HEK293T (cell line): ENCODE measurements at regions not wholly inside any gene's neighbourhood (a gene's known extent, or its start where the extent isn't known, plus 50 kb on each side); places are given as distances from the start of the nearest gene placed in this dataset.

Experiments
- ARNT ChIP-seq: fragments of 450-650 bp; IDR thresholded peaks from 2 replicates; pipeline ENCODE4 v1.6.1; 2017; ENCODE audit warnings: mild to moderate bottlenecking
- HDGF ChIP-seq: fragments of 450-650 bp; IDR thresholded peaks from 2 replicates; pipeline ENCODE4 v1.6.1; 2017; ENCODE audit warnings: antibody characterized with exemption, borderline replicate concordance
- L3MBTL2 ChIP-seq: fragments of 450-650 bp; conservative IDR thresholded peaks from 2 replicates; pipeline ENCODE4 v1.6.1; 2016; ENCODE audit warnings: mild to moderate bottlenecking
- SUZ12 ChIP-seq: fragments of 450-650 bp; IDR thresholded peaks from 2 replicates; pipeline ENCODE4 v1.6.1; 2016; ENCODE audit warnings: mild to moderate bottlenecking
- TF ChIP-seq, protein P1 (sequence below): fragments of 450-650 bp; IDR thresholded peaks from 2 replicates; pipeline ENCODE4 v1.6.1; 2016

DNA sequence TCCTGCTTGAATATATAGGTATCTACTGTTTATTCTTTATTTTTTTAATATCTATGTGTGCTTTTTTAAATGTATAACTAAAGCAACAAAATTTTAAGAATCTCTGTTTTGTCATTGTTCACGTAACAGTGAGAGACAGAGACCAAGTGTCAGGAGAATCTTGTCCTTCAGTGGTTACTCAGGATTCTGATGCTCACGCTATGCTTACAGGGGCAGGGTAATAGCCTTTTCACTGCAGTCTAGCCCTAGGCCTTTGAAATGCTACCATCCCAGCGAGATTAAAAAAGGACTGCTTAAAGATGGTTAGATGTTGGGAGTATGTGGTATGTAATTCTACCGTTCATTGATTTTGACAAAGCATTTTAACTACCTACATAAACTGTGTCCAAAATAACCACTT lies 71.6 kb upstream of the EGFR start:
- TF ChIP-seq SUZ12 = no peak
- TF ChIP-seq HDGF = no peak
- TF ChIP-seq, protein P1, sequence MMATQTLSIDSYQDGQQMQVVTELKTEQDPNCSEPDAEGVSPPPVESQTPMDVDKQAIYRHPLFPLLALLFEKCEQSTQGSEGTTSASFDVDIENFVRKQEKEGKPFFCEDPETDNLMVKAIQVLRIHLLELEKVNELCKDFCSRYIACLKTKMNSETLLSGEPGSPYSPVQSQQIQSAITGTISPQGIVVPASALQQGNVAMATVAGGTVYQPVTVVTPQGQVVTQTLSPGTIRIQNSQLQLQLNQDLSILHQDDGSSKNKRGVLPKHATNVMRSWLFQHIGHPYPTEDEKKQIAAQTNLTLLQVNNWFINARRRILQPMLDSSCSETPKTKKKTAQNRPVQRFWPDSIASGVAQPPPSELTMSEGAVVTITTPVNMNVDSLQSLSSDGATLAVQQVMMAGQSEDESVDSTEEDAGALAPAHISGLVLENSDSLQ = no peak
- no peak for TF ChIP-seq ARNT
- no peak for TF ChIP-seq L3MBTL2
